SK-N-SH treated with all-trans-retinoic acid at 6 μM for 48 hours (cell line): ENCODE measurements at regions not wholly inside any gene's neighbourhood (a gene's known extent, or its start where the extent isn't known, plus 50 kb on each side); places are given as distances from the start of the nearest gene placed in this dataset.

Experiments
- ATAC-seq: fragments of 200-7000 bp; cut with Tn5 transposase; 3 replicates; pipeline ENCODE4 v1.9.1; 2020; ENCODE audit warnings: mild to moderate bottlenecking, moderate library complexity
- ARNTL ChIP-seq: fragments of 450-650 bp; formaldehyde crosslinking; IDR thresholded peaks from 2 replicates; pipeline ENCODE4 v1.5.0; 2020; ENCODE audit warnings: low read depth, mild to moderate bottlenecking, moderate library complexity, borderline replicate concordance
- BACH2 ChIP-seq: fragments of 250-450 bp; sonication (Bioruptor Pico); IDR thresholded peaks from 2 replicates; pipeline ENCODE4 v1.9.0; 2021; ENCODE audit warnings: mild to moderate bottlenecking, borderline replicate concordance
- CSDC2 ChIP-seq: fragments of 250-450 bp; sonication (Bioruptor Pico); IDR thresholded peaks from 2 replicates; pipeline ENCODE4 v1.5.0; 2020; ENCODE audit warnings: mild to moderate bottlenecking, moderate library complexity
- CSRNP3 ChIP-seq: fragments of 250-450 bp; sonication (Bioruptor Pico); IDR thresholded peaks from 2 replicates; pipeline ENCODE4 v1.5.1; 2021; ENCODE audit warnings: mild to moderate bottlenecking, moderate library complexity
- ESRRG ChIP-seq: fragments of 250-450 bp; sonication (Bioruptor Pico); IDR thresholded peaks from 2 replicates; pipeline ENCODE4 v1.6.1; 2021; ENCODE audit warnings: mild to moderate bottlenecking
- GLIS3 ChIP-seq: fragments of 250-450 bp; sonication (Bioruptor Pico); IDR thresholded peaks from 2 replicates; pipeline ENCODE4 v1.5.0; 2020; ENCODE audit warnings: mild to moderate bottlenecking, moderate library complexity
- ISL1 ChIP-seq: fragments of 250-450 bp; sonication (Bioruptor Pico); IDR thresholded peaks from 2 replicates; pipeline ENCODE4 v2.1.2; 2022; ENCODE audit warnings: mild to moderate bottlenecking, moderate library complexity
- OSR1 ChIP-seq: fragments of 250-450 bp; sonication (Bioruptor Pico); IDR thresholded peaks from 2 replicates; pipeline ENCODE4 v1.8.0; 2022; ENCODE audit warnings: moderate library complexity, mild to moderate bottlenecking, inconsistent platforms
- POU6F1 ChIP-seq: fragments of 250-450 bp; sonication (Bioruptor Pico); IDR thresholded peaks from 2 replicates; pipeline ENCODE4 v1.8.0; 2021; ENCODE audit warnings: low read depth, mild to moderate bottlenecking, moderate library complexity, borderline replicate concordance
- RARB ChIP-seq: fragments of 250-450 bp; sonication (Bioruptor Pico); IDR thresholded peaks from 2 replicates; pipeline ENCODE4 v1.8.0; 2021; ENCODE audit warnings: mild to moderate bottlenecking, moderate library complexity
- SNAI2 ChIP-seq: fragments of 250-450 bp; sonication (Bioruptor Pico); IDR thresholded peaks from 2 replicates; pipeline ENCODE4 v1.5.0; 2020; ENCODE audit warnings: mild to moderate bottlenecking, moderate library complexity
- TCF4 ChIP-seq: fragments of 250-450 bp; sonication (Bioruptor Pico); IDR thresholded peaks from 2 replicates; pipeline ENCODE4 v1.8.0; 2021; ENCODE audit warnings: mild to moderate bottlenecking, moderate library complexity, borderline replicate concordance
- TOX ChIP-seq: fragments of 250-450 bp; sonication (Bioruptor Pico); IDR thresholded peaks from 2 replicates; pipeline ENCODE4 v1.8.0; 2021; ENCODE audit warnings: mild to moderate bottlenecking, moderate library complexity, borderline replicate concordance
- ZC3H10 ChIP-seq: fragments of 250-450 bp; sonication (Bioruptor Pico); IDR thresholded peaks from 2 replicates; pipeline ENCODE4 v1.5.1; 2021; ENCODE audit warnings: mild to moderate bottlenecking, moderate library complexity
- ZFP3 ChIP-seq: fragments of 250-450 bp; sonication (Bioruptor Pico); IDR thresholded peaks from 2 replicates; pipeline ENCODE4 v1.5.0; 2020; ENCODE audit warnings: mild to moderate bottlenecking, moderate library complexity
- ZFP30 ChIP-seq: fragments of 450-650 bp; formaldehyde crosslinking; IDR thresholded peaks from 2 replicates; pipeline ENCODE4 v1.5.0; 2022; ENCODE audit warnings: mild to moderate bottlenecking, moderate library complexity
- ZNF565 ChIP-seq: fragments of 450-650 bp; formaldehyde crosslinking; conservative IDR thresholded peaks from 2 replicates; pipeline ENCODE4 v1.5.0; 2020; ENCODE audit warnings: low read depth, mild to moderate bottlenecking, moderate library complexity
- ZNF70 ChIP-seq: fragments of 450-650 bp; formaldehyde crosslinking; IDR thresholded peaks from 2 replicates; pipeline ENCODE4 v1.5.0; 2020; ENCODE audit warnings: mild to moderate bottlenecking, moderate library complexity
- ZNF8 ChIP-seq: fragments of 450-650 bp; formaldehyde crosslinking; IDR thresholded peaks from 2 replicates; pipeline ENCODE4 v1.5.0; 2020; ENCODE audit warnings: mild to moderate bottlenecking, moderate library complexity
- TF ChIP-seq, protein P1 (sequence below): fragments of 250-450 bp; sonication (Bioruptor Pico); IDR thresholded peaks from 2 replicates; pipeline ENCODE4 v1.8.0; 2020; ENCODE audit warnings: mild to moderate bottlenecking, moderate library complexity, borderline replicate concordance

DNA sequence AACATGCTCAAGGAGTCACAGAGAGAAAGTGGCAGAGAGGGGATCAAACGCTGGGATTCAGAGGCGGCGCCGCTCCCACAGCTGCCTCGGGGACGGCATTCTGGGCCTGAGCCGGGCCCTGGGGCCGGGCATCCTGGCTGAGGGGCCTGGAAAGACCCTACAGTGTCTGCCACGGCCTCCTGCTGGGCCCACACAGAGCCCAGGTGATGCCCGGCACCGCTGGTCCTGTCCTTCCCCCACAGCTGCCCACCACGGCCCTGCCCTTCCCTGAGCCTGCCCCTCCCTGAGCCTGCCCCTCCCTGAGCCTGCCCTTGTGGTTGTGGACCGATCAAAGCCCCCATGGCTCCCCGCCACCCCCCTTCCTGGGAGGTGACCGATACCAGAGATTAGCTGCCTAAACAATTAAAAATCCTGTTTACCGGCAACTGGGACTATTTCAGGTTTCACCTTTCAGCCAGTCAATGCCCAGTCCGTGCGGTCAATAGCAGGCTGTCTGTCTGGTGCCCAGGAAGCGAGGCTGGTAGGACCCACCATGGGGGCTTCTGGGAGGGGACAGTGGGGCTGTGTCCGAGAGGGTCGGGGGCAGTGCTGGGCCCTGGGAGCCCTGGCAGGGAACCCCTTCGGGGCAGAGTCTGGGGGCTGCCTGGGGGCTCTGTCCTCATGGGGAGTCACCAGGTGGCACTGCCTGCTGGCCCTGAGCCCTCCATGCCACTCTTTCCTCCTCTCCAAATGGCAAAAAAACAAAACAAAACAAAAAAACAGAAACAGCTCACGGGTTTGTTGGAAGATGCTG, 55.4 kb upstream of the GATA5 start:
- TF ChIP-seq TOX (CRISPR knock-in tag) (no peak), SNAI2 (CRISPR knock-in tag) (no peak), ESRRG (no peak), TCF4 (CRISPR knock-in tag) (no peak), ARNTL (CRISPR knock-in tag) (no peak), OSR1 (no peak), BACH2 (no peak), CSRNP3 (CRISPR knock-in tag) (no peak), ZFP30 (CRISPR knock-in tag) (no peak), RARB (no peak), ZNF8 (no peak), ZNF70 (CRISPR knock-in tag) (no peak), ZC3H10 (no peak)
- TF ChIP-seq, protein P1, sequence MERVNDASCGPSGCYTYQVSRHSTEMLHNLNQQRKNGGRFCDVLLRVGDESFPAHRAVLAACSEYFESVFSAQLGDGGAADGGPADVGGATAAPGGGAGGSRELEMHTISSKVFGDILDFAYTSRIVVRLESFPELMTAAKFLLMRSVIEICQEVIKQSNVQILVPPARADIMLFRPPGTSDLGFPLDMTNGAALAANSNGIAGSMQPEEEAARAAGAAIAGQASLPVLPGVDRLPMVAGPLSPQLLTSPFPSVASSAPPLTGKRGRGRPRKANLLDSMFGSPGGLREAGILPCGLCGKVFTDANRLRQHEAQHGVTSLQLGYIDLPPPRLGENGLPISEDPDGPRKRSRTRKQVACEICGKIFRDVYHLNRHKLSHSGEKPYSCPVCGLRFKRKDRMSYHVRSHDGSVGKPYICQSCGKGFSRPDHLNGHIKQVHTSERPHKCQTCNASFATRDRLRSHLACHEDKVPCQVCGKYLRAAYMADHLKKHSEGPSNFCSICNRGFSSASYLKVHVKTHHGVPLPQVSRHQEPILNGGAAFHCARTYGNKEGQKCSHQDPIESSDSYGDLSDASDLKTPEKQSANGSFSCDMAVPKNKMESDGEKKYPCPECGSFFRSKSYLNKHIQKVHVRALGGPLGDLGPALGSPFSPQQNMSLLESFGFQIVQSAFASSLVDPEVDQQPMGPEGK (CRISPR knock-in tag): no peak
- TF ChIP-seq, all 23 proteins: peak for 0
- ATAC-seq: no peak

DNA sequence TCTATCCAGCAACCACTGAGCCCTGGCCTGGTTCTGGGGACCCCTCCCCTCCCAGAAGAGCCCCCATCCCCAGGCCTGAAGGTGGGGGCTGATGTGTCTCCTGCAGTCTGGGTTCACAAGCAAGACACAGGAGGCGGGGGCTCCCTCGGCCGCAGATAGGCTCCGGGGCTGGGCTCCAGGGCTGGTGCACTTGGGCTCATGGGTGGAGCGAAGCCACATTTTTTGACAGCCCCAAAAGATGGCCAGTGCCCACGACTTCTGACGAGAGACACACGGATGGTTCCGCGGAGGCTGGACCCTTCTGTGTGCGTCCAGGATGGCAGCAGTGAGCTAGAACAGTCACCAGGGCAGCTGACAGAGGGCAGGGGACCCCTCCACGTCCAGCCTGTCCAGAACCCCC, 57.1 kb upstream of the GATA5 start:
- ATAC-seq: no peak
- no peak for TF ChIP-seq CSRNP3 (CRISPR knock-in tag)
- TF ChIP-seq RARB: no peak
- no peak for TF ChIP-seq ZFP30 (CRISPR knock-in tag)
- TF ChIP-seq SNAI2 (CRISPR knock-in tag): no peak
- no peak for TF ChIP-seq ARNTL (CRISPR knock-in tag)
- TF ChIP-seq BACH2: no peak
- no peak for TF ChIP-seq ZC3H10

GRCh38 chr20:62533591-62534495, 58.0 kb upstream of the GATA5 start:
- ATAC-seq: no peak
- no peak for TF ChIP-seq ARNTL (CRISPR knock-in tag)
- TF ChIP-seq TCF4 (CRISPR knock-in tag): no peak
- no peak for TF ChIP-seq ZFP3 (CRISPR knock-in tag)
- no peak for TF ChIP-seq OSR1
- no peak for TF ChIP-seq SNAI2 (CRISPR knock-in tag)
- no peak for TF ChIP-seq ESRRG
- no peak for TF ChIP-seq GLIS3 (CRISPR knock-in tag)
- TF ChIP-seq CSDC2 (CRISPR knock-in tag): no peak
- no peak for TF ChIP-seq ZNF70 (CRISPR knock-in tag)
- no peak for TF ChIP-seq ZC3H10
- TF ChIP-seq RARB: no peak
- no peak for TF ChIP-seq ZFP30 (CRISPR knock-in tag)
- no peak for TF ChIP-seq TOX (CRISPR knock-in tag)
- TF ChIP-seq ISL1 (CRISPR knock-in tag): no peak
- TF ChIP-seq BACH2: no peak
- TF ChIP-seq, protein P1 (CRISPR knock-in tag): no peak
- TF ChIP-seq POU6F1: no peak
- TF ChIP-seq ZNF565: no peak
